Activated CD8-positive, alpha-beta memory T cell treated with anti-CD3 and anti-CD28 coated beads, Interleukin-2, amount 50 U/mL, for 24 hours (primary cell): ENCODE measurements at regions not wholly inside any gene's neighbourhood (a gene's known extent, or its start where the extent isn't known, plus 50 kb on each side); places are given as distances from the start of the nearest gene placed in this dataset.

Source experiments
- DNase-seq: peaks from one replicate; pipeline ENCODE4 v3.0.0-alpha.2; 2020; ENCODE audit errors: extremely low read depth

- no peak for DNase-seq
These were observed 50.5 kb upstream of the LRRC1 start for GRCh38 chr6:53744321-53744720.

- DNase-seq: no peak
These were observed 53.6 kb upstream of the LRRC1 start for GRCh38 chr6:53741034-53741823.

- DNase-seq: no peak
These were observed 57.1 kb upstream of the LRRC1 start for GRCh38 chr6:53737746-53738145.

GRCh38 chr6:53735896-53736295 lies 58.9 kb upstream of the LRRC1 start:
- DNase-seq: no peak

GRCh38 chr6:53734473-53735299 lies 60.1 kb upstream of the LRRC1 start:
- no peak for DNase-seq

- no peak for DNase-seq
These were observed 62.8 kb upstream of the LRRC1 start for GRCh38 chr6:53731866-53732636.

- DNase-seq: no peak
These were observed 64.0 kb upstream of the LRRC1 start for GRCh38 chr6:53730767-53731166.

GRCh38 chr6:53728570-53729194 lies 63.1 kb upstream of the KLHL31 start:
- peak; percentile 17 for DNase-seq

- no peak for DNase-seq
These were observed 62.2 kb upstream of the KLHL31 start for GRCh38 chr6:53727748-53728147.

- peak; percentile 43 for DNase-seq
These were observed 60.4 kb upstream of the KLHL31 start for GRCh38 chr6:53725791-53726575.

- DNase-seq: no peak
These were observed 58.9 kb upstream of the KLHL31 start for GRCh38 chr6:53724501-53724900.

GRCh38 chr6:53723331-53723730 lies 57.8 kb upstream of the KLHL31 start:
- DNase-seq: no peak

- DNase-seq: no peak
These were observed 56.2 kb upstream of the KLHL31 start for GRCh38 chr6:53721766-53722165.

- DNase-seq: no peak
These were observed 53.3 kb upstream of the KLHL31 start for GRCh38 chr6:53718597-53719460.

GRCh38 chr6:53717566-53717965 lies 52.0 kb upstream of the KLHL31 start:
- DNase-seq: no peak

GRCh38 chr6:53715434-53715833 lies 49.9 kb upstream of the KLHL31 start:
- no peak for DNase-seq
